Stimulated activated CD4-positive, alpha-beta T cell treated with anti-CD3 and anti-CD28 coated beads, Interleukin-15, amount 100 ng/mL, for 48 hours (primary cell): ENCODE measurements at regions not wholly inside any gene's neighbourhood (a gene's known extent, or its start where the extent isn't known, plus 50 kb on each side); places are given as distances from the start of the nearest gene placed in this dataset.

Experiments used
- DNase-seq, 2 donors: peaks; one replicate each; pipeline ENCODE4 v3.0.0-alpha.2; 2020; ENCODE audit warnings: low read depth in 2 of 2

GRCh38 chr18:27695503-27695902 lies 481.4 kb downstream of the CDH2 start:
- DNase-seq: no peak

GRCh38 chr18:27695052-27695451 lies 481.9 kb downstream of the CDH2 start:
- DNase-seq: no peak

- DNase-seq: no peak
These were observed 488.3 kb downstream of the CDH2 start for GRCh38 chr18:27688581-27688980.

- no peak for DNase-seq
These were observed 489.5 kb downstream of the CDH2 start for GRCh38 chr18:27687351-27687979.

- no peak for DNase-seq
These were observed 491.0 kb downstream of the CDH2 start for GRCh38 chr18:27685807-27686412.

- no peak for DNase-seq
These were observed 491.8 kb downstream of the CDH2 start for GRCh38 chr18:27685091-27685490.

- no peak for DNase-seq
These were observed 489.3 kb upstream of the CHST9 start for GRCh38 chr18:27674411-27674810.

- no peak for DNase-seq
These were observed 488.8 kb upstream of the CHST9 start for GRCh38 chr18:27673861-27674260.

GRCh38 chr18:27668158-27668557 lies 483.1 kb upstream of the CHST9 start:
- no peak for DNase-seq

GRCh38 chr18:27667064-27667463 lies 482.0 kb upstream of the CHST9 start:
- no peak for DNase-seq

GRCh38 chr18:27666016-27666415 lies 480.9 kb upstream of the CHST9 start:
- no peak for DNase-seq

- no peak for DNase-seq
These were observed 480.2 kb upstream of the CHST9 start for GRCh38 chr18:27665264-27665799.

GRCh38 chr18:27662949-27663348 lies 477.8 kb upstream of the CHST9 start:
- DNase-seq: no peak

- no peak for DNase-seq
These were observed 477.4 kb upstream of the CHST9 start for GRCh38 chr18:27662537-27662936.

GRCh38 chr18:27661320-27662018 lies 476.4 kb upstream of the CHST9 start:
- no peak for DNase-seq

- DNase-seq: no peak
These were observed 471.8 kb upstream of the CHST9 start for GRCh38 chr18:27656905-27657304.

GRCh38 chr18:27656167-27656778 lies 471.2 kb upstream of the CHST9 start:
- no peak for DNase-seq

GRCh38 chr18:27653247-27653646 lies 468.1 kb upstream of the CHST9 start:
- DNase-seq: no peak

GRCh38 chr18:27652480-27653121 lies 467.5 kb upstream of the CHST9 start:
- DNase-seq: no peak

- DNase-seq: no peak
These were observed 464.5 kb upstream of the CHST9 start for GRCh38 chr18:27649621-27650020.

- no peak for DNase-seq
These were observed 460.8 kb upstream of the CHST9 start for GRCh38 chr18:27645929-27646328.

- DNase-seq: no peak
These were observed 451.5 kb upstream of the CHST9 start for GRCh38 chr18:27636576-27637085.
